AG04449 (cell line): ENCODE measurements at regions not wholly inside any gene's neighbourhood (a gene's known extent, or its start where the extent isn't known, plus 50 kb on each side); places are given as distances from the start of the nearest gene placed in this dataset.

Experiments
- CTCF ChIA-PET: fragments of 350-600 bp; formaldehyde crosslinking; extraction: SDS; loops from one replicate; lab custom pipeline; 2021; ENCODE audit warnings: antibody characterized with exemption; lab: Yijun Ruan, JAX
- POLR2A ChIA-PET: fragments of 400-600, 350-600 bp; formaldehyde crosslinking; extraction: SDS; loops from one replicate; lab custom pipeline; 2020; ENCODE audit warnings: antibody characterized with exemption, inconsistent platforms; lab: Yijun Ruan, JAX
- DNase-seq: peaks from one replicate; pipeline ENCODE4 v3.0.0-alpha.2; 2010; ENCODE audit warnings: low read depth, low spot score
- H3K4me3 ChIP-seq: 2 replicates; pipeline ENCODE4 v1.5.1; 2011; ENCODE audit warnings: low read depth, mild to moderate bottlenecking, control low read depth, low read length
- CTCF ChIP-seq: IDR thresholded peaks from one replicate; pipeline ENCODE4 v1.5.1; 2011; ENCODE audit warnings: mild to moderate bottlenecking, moderate library complexity, low read length, control low read depth, inconsistent platforms; ENCODE audit not compliant: insufficient read depth; ENCODE audit errors: missing control alignments

GRCh38 chr6:133673056-133673455 is 215.9 kb upstream of the TCF21 start:
- H3K4me3 ChIP-seq: no peak overlapping the region
- ChIA-PET CTCF (interaction anchor here (1.3 kb wide), 1 partner anchor 104 kb away, joined by 3 read pairs; no protein-coding TSS in a partner anchor), POLR2A (no interaction called here)
- no peak for TF ChIP-seq CTCF
- no peak for DNase-seq

GRCh38 chr6:133674661-133675060 is 214.3 kb upstream of the TCF21 start:
- ChIA-PET CTCF (no interaction called here), POLR2A (no interaction called here)
- DNase-seq: no peak
- no peak overlapping the region for H3K4me3 ChIP-seq
- TF ChIP-seq CTCF: no peak

GRCh38 chr6:133680994-133681393 is 207.9 kb upstream of the TCF21 start:
- ChIA-PET POLR2A (no interaction called here), CTCF (interaction anchor here (1.2 kb wide), 1 partner anchor 157 kb away, joined by 3 read pairs; no protein-coding TSS in a partner anchor)
- no peak overlapping the region for H3K4me3 ChIP-seq
- TF ChIP-seq CTCF: no peak
- no peak for DNase-seq

- ChIA-PET CTCF (interaction anchor here (1.2 to 1.8 kb wide), 2 partner anchors 12 to 156 kb away, joined by 3 to 4 read pairs; no protein-coding TSS in a partner anchor), POLR2A (no interaction called here)
- H3K4me3 ChIP-seq: no peak overlapping the region
- no peak for DNase-seq
- no peak for TF ChIP-seq CTCF
Observed at GRCh38 chr6:133681891-133682290, 207.0 kb upstream of the TCF21 start.

DNA sequence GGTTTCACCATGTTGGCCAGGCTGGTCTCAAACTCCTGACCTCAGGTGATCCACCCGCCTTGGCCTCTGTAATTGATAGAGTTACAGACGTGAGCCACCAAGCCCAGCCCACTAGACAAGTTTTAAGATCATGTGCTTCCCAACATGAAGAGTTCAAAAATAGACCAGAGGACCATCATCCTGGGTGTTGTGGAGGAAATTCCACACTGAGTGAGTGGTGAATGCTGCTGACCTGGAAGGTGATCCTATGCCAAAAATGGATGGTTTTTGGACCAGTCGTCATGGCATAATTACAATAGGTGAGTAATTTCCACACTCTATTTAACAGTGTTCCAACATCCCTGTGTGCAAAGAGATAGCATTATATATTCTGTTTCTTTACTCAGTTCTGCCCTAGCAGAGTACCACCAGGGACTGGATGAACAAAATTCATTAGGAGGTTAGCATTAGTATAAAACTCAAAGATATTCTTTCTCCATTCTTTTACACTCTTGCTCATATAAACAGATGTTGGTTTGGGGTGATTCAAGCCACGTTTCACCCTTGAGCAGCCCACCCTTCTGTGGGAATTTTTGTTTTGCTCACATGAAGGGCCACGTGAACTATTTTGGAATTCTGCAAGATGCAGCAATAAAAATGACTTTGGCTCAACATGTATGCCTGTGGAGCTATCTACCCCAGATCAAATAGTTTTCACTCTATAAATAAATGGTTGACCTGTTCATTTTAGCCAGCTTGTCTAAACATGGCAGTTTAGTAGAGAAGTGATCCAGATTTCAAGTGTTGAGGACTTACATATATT is 206.2 kb upstream of the TCF21 start:
- no peak for TF ChIP-seq CTCF
- ChIA-PET POLR2A (interaction anchor here (0.6 kb wide), 1 partner anchor 10 kb away, joined by 3 read pairs; no protein-coding TSS in a partner anchor), CTCF (interaction anchor here (1.6 to 1.8 kb wide), 2 partner anchors 13 to 51 kb away, joined by 3 to 4 read pairs; no protein-coding TSS in a partner anchor)
- DNase-seq: no peak
- H3K4me3 ChIP-seq: no peak overlapping the region

GRCh38 chr6:133683308-133683580 is 205.7 kb upstream of the TCF21 start:
- CTCF ChIA-PET: interaction anchor here (1.6 kb wide), 1 partner anchor 52 kb away, joined by 3 read pairs; no protein-coding TSS in a partner anchor
- H3K4me3 ChIP-seq: no peak overlapping the region
- DNase-seq: no peak
- TF ChIP-seq CTCF: no peak
- POLR2A ChIA-PET: interaction anchor here (0.6 kb wide), 1 partner anchor 10 kb away, joined by 3 read pairs; no protein-coding TSS in a partner anchor
